Renal cortical epithelial cell (primary cell): ENCODE measurements at regions not wholly inside any gene's neighbourhood (a gene's known extent, or its start where the extent isn't known, plus 50 kb on each side); places are given as distances from the start of the nearest gene placed in this dataset.
A peak's percentile ranks its signal among the peaks of the same experiment; 100 is the strongest.
"Not testable (repeated sequence)": the region's sequence is repeated elsewhere in the genome, so short reads cannot be mapped to it uniquely, and the experiment has no call there.

Source experiments
- DNase-seq: peaks from one replicate; pipeline ENCODE4 v3.0.0-alpha.2; 2011; ENCODE audit warnings: low read depth

GRCh38 chr5:166282939-166283338 lies 2008.5 kb upstream of the WWC1 start:
- DNase-seq: no peak

GRCh38 chr5:166285361-166285760 lies 2006.1 kb upstream of the WWC1 start:
- no peak for DNase-seq

GRCh38 chr5:166286832-166287231 lies 2004.6 kb upstream of the WWC1 start:
- no peak for DNase-seq

GRCh38 chr5:166287866-166288265 lies 2003.6 kb upstream of the WWC1 start:
- no peak for DNase-seq

- not testable (repeated sequence) for DNase-seq
These were observed 1999.6 kb upstream of the WWC1 start for GRCh38 chr5:166291800-166292199.

GRCh38 chr5:166293892-166294291 lies 1997.6 kb upstream of the WWC1 start:
- DNase-seq: no peak

- DNase-seq: no peak
These were observed 1989.3 kb upstream of the WWC1 start for GRCh38 chr5:166302166-166302565.

- no peak for DNase-seq
These were observed 1974.0 kb upstream of the WWC1 start for GRCh38 chr5:166317425-166317824.

- no peak for DNase-seq
These were observed 1970.4 kb upstream of the WWC1 start for GRCh38 chr5:166320920-166321480.

- peak; percentile 1 for DNase-seq
These were observed 1967.1 kb upstream of the WWC1 start for GRCh38 chr5:166324372-166324771.

- DNase-seq: no peak
These were observed 1962.2 kb upstream of the WWC1 start for GRCh38 chr5:166329149-166329800.

- no peak for DNase-seq
These were observed 1961.4 kb upstream of the WWC1 start for GRCh38 chr5:166330036-166330435.

GRCh38 chr5:166331521-166331920 lies 1959.9 kb upstream of the WWC1 start:
- DNase-seq: no peak

- DNase-seq: no peak
These were observed 1952.6 kb upstream of the WWC1 start for GRCh38 chr5:166338801-166339200.

GRCh38 chr5:166340039-166340438 lies 1951.4 kb upstream of the WWC1 start:
- no peak for DNase-seq

GRCh38 chr5:166341740-166342337 lies 1949.6 kb upstream of the WWC1 start:
- DNase-seq: no peak

- no peak for DNase-seq
These were observed 1949.0 kb upstream of the WWC1 start for GRCh38 chr5:166342402-166342801.

GRCh38 chr5:166346726-166347374 lies 1944.6 kb upstream of the WWC1 start:
- no peak for DNase-seq

GRCh38 chr5:166349046-166349445 lies 1942.4 kb upstream of the WWC1 start:
- no peak for DNase-seq

GRCh38 chr5:166353580-166353979 lies 1937.9 kb upstream of the WWC1 start:
- no peak for DNase-seq

GRCh38 chr5:166354332-166354731 lies 1937.1 kb upstream of the WWC1 start:
- no peak for DNase-seq

GRCh38 chr5:166356096-166356495 lies 1935.3 kb upstream of the WWC1 start:
- no peak for DNase-seq
